Right atrium auricular region (tissue), 2 donors: ENCODE measurements at regions not wholly inside any gene's neighbourhood (a gene's known extent, or its start where the extent isn't known, plus 50 kb on each side); places are given as distances from the start of the nearest gene placed in this dataset.

Source experiments
- DNase-seq: peaks from one replicate; pipeline ENCODE4 v3.0.0-alpha.2; 2019; ENCODE audit warnings: low spot score
- H3K27ac ChIP-seq, 2 donors: fragments of 200-600 bp; sonication (generic); 1 replicate in 1 of 2; 2 replicates in 1 of 2; pipeline ENCODE4 v1.5.1; 2016 to 2019
- H3K27me3 ChIP-seq, 2 donors: fragments of 200-600 bp; sonication (generic); one replicate each; pipeline versions ENCODE4 v1.5.1 to v1.6.0; 2017 to 2019
- H3K36me3 ChIP-seq: fragments of 200-600 bp; sonication (generic); one replicate; pipeline ENCODE4 v1.5.1; 2016
- H3K4me1 ChIP-seq, 2 donors: fragments of 200-600 bp; sonication (generic); one replicate each; pipeline versions ENCODE4 v1.5.1 to v1.6.0; 2017 to 2019
- H3K4me3 ChIP-seq, 2 donors: fragments of 200-600 bp; sonication (generic); 1 replicate in 1 of 2; 2 replicates in 1 of 2; pipeline ENCODE4 v1.5.1; 2017 to 2019; ENCODE audit warnings: mild to moderate bottlenecking in 1 of 2, moderate library complexity in 1 of 2
- H3K9me3 ChIP-seq, 2 donors: fragments of 200-600 bp; sonication (generic); one replicate each; pipeline ENCODE4 v1.5.1; 2019
- TF ChIP-seq, protein P1 (sequence below), 2 donors: fragments of 200-600 bp; sonication (generic); IDR thresholded peaks; one replicate each; pipeline ENCODE4 v1.5.1; 2019; ENCODE audit warnings: antibody characterized with exemption in 2 of 2

DNA sequence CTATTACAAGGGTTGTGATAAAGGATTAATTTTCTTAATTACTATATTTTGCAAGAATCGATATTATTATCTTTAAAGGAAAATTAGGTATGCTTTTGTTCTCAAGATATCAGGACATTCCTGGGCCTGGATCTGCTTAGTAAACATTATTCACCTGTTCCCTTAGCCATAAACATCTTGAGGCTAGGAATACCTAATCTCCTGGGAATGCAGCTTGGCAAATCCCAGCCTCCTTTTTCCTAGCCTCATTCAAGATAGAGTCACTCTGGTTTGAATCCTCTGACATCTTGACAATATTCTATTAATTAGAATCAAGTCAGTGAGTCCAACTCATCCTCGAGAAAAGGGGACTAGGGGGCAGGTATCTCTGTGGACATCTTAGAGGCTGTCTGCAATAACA is 327.1 kb downstream of the STIM2 start:
- no peaks in the 10 kb centered on the region for H3K27me3 ChIP-seq
- no peaks in the 10 kb centered on the region for H3K36me3 ChIP-seq
- H3K4me3 ChIP-seq = no peak overlapping the region
- H3K9me3 ChIP-seq = no peaks in the 10 kb centered on the region
- no peak overlapping the region for H3K27ac ChIP-seq
- H3K4me1 ChIP-seq = no peaks in the 10 kb centered on the region
- TF ChIP-seq, protein P1, sequence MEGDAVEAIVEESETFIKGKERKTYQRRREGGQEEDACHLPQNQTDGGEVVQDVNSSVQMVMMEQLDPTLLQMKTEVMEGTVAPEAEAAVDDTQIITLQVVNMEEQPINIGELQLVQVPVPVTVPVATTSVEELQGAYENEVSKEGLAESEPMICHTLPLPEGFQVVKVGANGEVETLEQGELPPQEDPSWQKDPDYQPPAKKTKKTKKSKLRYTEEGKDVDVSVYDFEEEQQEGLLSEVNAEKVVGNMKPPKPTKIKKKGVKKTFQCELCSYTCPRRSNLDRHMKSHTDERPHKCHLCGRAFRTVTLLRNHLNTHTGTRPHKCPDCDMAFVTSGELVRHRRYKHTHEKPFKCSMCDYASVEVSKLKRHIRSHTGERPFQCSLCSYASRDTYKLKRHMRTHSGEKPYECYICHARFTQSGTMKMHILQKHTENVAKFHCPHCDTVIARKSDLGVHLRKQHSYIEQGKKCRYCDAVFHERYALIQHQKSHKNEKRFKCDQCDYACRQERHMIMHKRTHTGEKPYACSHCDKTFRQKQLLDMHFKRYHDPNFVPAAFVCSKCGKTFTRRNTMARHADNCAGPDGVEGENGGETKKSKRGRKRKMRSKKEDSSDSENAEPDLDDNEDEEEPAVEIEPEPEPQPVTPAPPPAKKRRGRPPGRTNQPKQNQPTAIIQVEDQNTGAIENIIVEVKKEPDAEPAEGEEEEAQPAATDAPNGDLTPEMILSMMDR (IDR thresholded peaks at IDR 0.05) = no peak
- DNase-seq = no peak

DNA sequence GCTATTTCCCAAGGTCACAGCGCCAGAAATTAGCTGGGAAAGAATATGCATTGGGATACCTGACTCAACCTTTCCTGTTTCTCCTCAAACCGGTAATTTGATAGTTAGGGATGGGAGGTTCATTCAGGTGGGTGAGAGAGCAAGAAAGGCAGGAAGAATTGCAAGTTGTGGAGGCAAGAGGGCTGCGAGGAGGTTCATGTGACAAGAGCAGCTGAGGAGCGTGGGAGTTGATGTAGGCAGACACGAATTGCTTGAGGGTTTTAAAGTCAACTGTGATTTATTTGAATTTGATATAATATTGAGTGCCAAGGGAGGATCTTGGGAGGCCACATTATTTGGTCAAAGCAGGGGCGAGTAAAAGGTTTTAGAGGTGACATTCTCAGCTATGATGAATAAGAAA is 329.0 kb downstream of the STIM2 start:
- H3K36me3 ChIP-seq = no peaks in the 10 kb centered on the region
- no peaks in the 10 kb centered on the region for H3K9me3 ChIP-seq
- H3K4me3 ChIP-seq = no peak overlapping the region
- no peak for DNase-seq
- H3K27ac ChIP-seq = no peak overlapping the region
- no peaks in the 10 kb centered on the region for H3K4me1 ChIP-seq
- H3K27me3 ChIP-seq = no peaks in the 10 kb centered on the region
- TF ChIP-seq, protein P1 (IDR thresholded peaks at IDR 0.05) = no peak

DNA sequence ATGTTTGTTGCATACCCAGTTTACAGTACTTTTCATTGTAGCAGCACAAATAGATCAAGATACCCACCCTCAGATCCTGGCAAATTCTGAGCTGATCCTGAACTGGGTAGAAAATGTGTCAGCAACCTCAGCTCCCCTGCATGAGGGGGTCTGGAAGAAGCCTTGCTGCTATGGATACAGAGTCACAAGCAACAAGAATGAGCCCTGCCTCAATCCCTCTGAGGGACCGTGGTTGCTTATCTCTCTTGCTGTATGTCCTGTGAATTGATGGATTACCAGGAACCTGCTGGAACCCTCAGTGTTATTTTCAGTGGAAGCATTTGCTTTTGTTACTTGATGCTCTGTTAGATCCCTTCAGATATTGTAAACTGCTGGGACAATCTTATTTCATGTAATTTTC is 331.0 kb downstream of the STIM2 start:
- Histone ChIP-seq H3K27ac (no peak overlapping the region), H3K4me1 (no peaks in the 10 kb centered on the region), H3K4me3 (no peak overlapping the region), H3K27me3 (no peaks in the 10 kb centered on the region), H3K9me3 (no peaks in the 10 kb centered on the region), H3K36me3 (no peaks in the 10 kb centered on the region)
- DNase-seq = no peak
- TF ChIP-seq, protein P1 (IDR thresholded peaks at IDR 0.05) = no peak

DNA sequence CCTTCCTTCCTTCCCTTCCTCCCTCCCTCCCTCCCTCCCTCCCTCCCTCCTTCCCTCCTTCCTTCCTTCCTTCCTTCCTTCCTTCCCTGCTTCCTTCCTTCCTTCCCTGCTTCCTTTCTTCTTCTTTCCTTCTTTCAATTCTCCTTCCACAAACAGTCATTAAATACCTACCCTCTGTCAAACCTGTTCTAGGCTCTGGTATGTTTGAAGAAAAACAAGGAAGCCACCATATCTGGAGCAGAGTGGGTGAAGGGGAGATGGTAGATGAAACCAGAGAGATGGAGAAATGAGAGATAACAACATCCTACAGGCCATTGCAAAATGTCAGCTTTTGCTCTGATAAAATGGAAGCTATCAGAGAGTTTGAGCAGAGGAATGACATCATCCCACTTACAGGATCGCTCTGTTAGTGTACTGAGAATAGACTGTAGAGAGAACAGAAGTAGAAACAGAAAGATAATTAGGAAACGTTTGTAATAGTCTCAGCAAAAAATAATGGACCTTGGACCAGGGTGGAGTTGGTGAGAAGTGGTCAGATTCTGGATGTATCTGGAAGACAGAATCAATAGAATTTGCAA is 334.0 kb downstream of the STIM2 start:
- no peaks in the 10 kb centered on the region for H3K36me3 ChIP-seq
- no peak for DNase-seq
- H3K27ac ChIP-seq = no peak overlapping the region
- H3K4me3 ChIP-seq = no peak overlapping the region
- no peaks in the 10 kb centered on the region for H3K9me3 ChIP-seq
- H3K27me3 ChIP-seq = no peaks in the 10 kb centered on the region
- no peaks in the 10 kb centered on the region for H3K4me1 ChIP-seq
- TF ChIP-seq, protein P1 (IDR thresholded peaks at IDR 0.05) = no peak

DNA sequence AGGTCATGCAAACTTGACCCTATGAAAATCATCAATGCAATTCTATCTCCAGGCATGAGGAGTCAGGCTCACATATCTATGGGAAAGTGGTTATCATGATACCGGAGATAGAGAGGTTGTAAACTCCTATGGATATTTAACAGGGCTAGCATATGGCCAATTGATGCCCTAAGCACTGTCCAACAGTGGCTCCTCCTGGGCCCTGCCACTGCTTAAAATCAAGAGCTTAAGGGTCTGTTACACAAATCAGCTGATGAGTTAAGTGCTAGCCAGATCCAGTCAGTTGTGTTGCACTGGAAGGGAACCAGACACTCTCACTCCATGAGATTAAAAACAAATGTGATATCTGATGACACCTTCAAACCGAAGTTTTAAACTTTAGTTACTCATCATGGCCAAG is 337.6 kb downstream of the STIM2 start:
- H3K27ac ChIP-seq = no peak overlapping the region
- no peaks in the 10 kb centered on the region for H3K9me3 ChIP-seq
- H3K36me3 ChIP-seq = no peaks in the 10 kb centered on the region
- TF ChIP-seq, protein P1 (IDR thresholded peaks at IDR 0.05) = no peak
- H3K4me1 ChIP-seq = no peaks in the 10 kb centered on the region
- no peak overlapping the region for H3K4me3 ChIP-seq
- H3K27me3 ChIP-seq = no peaks in the 10 kb centered on the region
- no peak for DNase-seq

DNA sequence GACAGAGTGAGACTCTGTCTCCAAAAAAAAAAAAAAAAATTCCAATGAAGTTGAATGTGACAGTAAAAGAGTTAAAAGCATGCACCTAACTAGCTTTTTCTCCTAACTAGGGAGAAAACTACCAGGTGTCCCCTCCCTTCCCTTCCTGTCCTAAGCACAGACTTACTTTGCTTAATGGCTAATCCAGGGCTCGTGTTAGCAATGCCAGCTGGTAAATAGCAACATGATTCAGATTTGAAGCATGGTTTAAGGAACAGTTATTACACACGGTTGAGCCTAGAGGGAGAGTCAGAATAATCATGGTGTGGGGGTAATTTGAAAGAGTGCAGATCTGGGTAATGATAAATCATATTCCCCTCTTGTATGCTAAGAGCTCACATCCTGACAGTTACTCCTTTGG is 338.3 kb downstream of the STIM2 start:
- H3K4me3 ChIP-seq = no peak overlapping the region
- H3K9me3 ChIP-seq = no peaks in the 10 kb centered on the region
- no peaks in the 10 kb centered on the region for H3K4me1 ChIP-seq
- DNase-seq = no peak
- H3K36me3 ChIP-seq = no peaks in the 10 kb centered on the region
- H3K27me3 ChIP-seq = no peaks in the 10 kb centered on the region
- TF ChIP-seq, protein P1 (IDR thresholded peaks at IDR 0.05) = no peak
- H3K27ac ChIP-seq = no peak overlapping the region
